Medulla oblongata (tissue), 1 donor: ENCODE measurements at regions not wholly inside any gene's neighbourhood (a gene's known extent, or its start where the extent isn't known, plus 50 kb on each side); places are given as distances from the start of the nearest gene placed in this dataset.
A peak's percentile ranks its signal among the peaks of the same experiment; 100 is the strongest.
"Not testable (repeated sequence)": the region's sequence is repeated elsewhere in the genome, so short reads cannot be mapped to it uniquely, and the experiment has no call there.

Experiments used
- DNase-seq: peaks from one replicate; pipeline ENCODE4 v3.0.0-alpha.2; 2015; ENCODE audit errors: extremely low spot score

DNA sequence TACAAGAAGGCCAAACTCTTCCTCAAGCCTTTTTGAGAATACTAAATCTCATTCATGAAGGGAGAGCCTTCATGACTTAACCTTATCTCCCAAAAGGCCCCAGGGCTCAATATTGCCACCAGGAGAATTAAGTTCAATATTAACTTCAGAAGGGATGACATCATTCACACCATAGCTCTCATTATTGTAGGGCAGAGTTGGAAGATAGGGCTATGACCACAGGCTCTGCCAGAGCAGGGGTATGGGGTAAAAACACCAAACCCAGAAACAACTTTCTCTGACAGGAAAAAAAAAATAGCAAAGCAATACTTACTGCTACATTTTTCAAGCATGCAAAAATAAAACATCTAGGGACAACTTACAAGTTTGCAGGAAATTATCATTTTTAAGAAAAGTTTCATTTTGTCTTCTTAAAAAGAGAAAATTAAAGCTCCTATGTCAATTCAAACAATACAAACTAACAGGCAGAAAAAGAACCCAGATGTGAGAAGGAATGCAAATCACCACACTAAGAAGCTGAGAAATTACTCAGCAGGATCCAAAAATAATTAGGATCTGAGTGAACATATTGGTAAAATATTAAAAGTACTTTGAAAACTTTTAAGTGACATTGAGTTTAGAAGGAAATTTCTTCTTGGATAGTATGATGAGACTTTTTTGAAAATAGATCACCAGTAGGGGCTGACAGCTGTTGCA, 1156.5 kb downstream of the NCAM2 start:
- no peak for DNase-seq

DNA sequence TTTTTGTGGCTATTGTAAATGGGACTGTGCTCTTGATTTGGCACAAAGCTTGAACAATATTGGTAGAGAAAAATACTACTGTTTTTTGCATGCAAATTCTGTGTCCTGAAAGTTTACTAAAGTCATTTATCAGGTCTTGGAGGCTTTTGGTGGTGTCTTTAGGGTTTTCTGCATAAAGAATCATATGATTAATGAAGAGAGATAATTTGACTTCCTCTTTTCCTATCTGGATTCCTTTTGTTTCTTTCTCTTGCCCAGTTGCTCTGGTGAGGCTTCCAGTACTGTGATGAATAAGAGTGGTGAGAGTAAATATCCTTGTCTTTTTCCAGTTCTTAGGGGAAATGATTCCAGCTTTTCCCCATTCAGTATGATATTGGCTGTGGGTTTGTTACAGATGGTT, 1166.7 kb downstream of the NCAM2 start:
- no peak for DNase-seq

DNA sequence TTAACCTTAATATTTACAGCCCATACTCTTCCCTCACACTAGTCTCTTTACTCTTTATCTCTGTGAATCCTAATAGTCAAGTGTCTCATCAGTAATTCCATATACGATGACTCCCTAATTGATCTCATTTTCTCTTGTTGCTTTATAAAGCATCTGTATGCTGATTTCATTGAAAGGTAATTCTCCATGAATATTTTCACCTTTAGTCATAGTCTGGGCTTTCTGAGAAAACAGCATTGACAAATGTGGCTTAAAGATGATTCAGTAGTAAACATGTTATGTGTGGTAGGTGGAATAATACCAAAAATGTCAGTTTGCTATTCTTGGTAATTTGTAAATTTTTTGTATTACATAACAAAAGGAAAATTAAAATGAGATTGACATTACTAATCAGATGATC, 1176.5 kb downstream of the NCAM2 start:
- DNase-seq = no peak

DNA sequence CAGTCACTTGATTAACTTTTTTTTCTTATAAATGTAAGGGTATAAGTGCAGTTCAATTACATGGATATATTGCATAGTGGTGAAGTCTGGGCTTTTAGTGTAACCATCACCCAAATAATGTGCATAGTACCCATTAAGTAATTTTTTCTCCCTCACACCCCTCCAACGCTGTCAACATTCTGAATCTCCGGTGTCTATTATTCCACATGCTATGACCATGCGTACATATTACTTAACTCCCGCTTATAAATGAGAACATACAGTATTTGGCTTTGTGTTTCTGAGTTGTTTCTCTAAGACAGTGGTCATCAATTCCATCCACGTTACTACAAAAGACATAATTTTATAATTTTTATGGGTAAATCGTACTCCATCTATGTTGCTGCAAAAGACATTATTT, 1191.1 kb downstream of the NCAM2 start:
- DNase-seq = no peak

DNA sequence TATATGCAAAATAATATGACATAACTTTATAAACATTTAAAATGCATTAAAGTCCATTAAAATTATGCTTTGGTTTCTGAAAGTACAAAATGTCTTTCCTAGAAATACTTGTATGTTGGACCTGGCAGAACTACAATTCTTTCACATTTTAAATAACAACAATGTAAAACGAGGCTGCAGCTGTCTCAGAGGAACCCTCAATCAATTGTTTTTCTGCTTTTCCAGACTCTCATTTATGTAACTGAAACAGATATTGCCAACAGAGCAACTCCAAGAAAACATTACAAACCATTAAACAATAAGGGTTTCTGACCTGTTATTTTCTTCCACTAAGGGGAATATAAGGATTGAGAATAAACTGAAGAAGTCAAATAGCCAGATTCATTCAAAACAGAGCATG, 1193.4 kb downstream of the NCAM2 start:
- DNase-seq = no peak

DNA sequence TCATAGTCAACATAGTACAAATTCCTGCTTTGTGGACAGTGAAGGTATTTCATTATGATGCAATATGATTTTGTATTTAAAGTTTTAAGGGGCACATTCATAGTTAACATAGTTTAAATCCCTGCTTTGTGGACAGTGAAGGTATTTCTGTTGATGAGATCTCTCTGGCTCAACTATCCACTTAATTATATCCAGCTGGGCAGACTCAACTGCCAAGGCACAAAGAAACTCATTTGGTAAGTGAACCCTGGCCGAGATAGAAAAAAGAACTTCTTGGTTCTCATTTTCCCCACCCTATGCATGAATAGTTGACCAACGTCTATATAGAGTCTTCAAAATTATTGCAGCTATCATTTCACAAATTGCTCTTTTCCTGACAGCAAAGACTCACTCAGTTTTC, 1194.6 kb downstream of the NCAM2 start:
- DNase-seq = no peak

DNA sequence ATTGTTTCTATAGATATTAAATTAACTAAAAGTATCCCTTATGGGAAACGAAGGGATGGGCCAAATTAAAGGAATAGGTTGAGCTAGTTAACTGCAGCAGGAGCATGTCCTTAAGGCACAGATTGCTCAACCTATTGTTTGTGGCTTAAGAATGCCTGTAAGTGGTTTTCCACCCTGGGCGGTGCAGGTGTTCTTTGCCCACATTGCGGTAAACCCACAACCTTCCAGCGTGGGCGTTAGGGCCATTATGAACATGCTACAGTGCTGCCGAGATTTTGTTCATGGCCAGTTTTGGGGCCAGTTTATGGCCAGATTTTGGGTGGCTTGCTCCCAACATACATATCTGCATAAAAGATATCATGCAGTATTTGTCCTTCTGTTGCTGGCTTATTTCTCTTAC, 1196.8 kb downstream of the NCAM2 start:
- DNase-seq = not testable (repeated sequence)

DNA sequence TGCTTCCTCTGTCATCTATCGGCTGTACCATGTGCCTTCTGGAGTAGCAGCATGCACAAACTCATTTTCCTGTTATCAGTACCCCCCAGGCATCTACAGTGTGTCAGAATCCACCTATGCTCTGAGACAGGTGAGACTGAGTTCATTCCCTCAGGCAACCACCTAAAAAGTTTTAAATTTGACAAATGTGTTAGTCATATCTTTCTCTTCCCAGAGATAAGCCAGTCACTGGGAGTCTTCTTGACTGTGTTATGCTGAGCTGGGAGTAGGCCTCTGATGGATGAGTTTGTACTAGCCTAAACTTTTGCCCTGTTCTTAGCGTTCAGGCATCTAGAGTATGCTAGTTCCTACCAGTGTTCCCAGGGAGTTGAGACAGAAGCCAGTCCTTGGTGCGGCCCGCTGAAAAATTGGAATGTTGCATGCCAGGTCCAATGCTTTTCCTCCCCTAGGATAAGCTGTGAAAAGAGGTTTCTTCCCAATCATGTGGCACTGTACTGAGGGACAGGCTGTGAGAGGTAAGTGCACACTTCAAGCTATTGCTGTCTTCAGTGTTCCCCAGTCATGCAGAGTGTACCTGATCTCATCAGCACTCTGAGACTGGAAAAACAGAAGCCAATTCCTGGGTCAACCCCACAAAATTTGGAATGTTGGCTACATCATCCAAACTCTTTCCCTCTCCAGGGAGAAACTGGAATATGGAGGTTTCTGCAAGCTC, 1202.3 kb downstream of the NCAM2 start:
- no peak for DNase-seq

DNA sequence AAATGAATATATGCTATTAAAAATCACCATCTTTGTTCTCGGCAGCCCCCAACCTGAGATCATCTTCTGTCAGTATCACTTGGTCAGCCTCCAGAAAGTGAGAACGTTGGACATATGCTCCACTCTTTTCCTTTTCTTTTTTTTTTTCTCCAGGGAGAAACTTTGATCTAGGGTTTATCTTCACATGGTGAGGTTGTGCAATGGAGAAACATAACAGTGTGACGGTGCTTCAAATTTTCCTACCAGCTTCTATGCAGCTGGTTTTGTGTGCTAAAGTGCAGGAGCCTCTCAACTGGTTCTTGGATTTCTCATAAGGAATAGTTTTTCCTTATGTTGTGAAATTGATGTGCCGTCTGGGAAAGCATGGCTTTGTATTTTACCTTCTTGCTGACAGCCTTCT, 1202.9 kb downstream of the NCAM2 start:
- DNase-seq = no peak

DNA sequence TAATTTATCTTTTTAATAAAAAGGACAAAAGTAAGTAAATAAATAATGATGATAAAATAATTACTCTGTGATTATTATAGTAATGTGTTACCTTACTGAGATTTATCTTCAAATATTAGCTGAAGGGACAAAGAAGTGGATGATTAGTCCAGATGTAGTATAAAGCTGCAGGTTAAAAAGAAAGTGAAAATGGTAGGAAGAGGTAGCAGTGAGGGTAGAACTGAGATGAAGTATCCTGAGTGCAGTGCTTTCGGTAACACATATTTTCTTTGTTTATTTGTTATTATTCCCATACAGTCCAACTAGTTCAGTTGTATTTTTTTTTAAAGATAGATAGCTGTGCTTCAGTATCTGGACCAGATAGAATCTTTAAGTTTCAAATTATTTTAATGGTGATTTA, 1203.5 kb downstream of the NCAM2 start:
- DNase-seq = no peak

DNA sequence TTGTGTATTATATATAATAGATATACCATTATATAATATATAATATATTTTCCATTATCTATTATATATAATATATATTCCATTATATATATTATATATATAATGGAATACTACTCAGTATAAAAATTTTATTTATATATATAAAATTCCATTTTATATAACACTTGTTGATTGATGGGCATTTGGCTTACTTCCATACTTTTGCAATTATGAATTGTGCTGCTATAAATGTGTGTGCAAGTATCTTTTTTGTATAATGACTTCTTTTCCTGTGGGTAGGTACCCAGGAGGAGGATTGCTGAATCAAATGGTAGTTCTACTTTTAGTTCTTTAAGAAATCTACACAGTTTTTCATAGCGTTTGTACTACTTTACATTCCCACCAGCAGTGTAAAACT, 1211.1 kb downstream of the NCAM2 start:
- no peak for DNase-seq

DNA sequence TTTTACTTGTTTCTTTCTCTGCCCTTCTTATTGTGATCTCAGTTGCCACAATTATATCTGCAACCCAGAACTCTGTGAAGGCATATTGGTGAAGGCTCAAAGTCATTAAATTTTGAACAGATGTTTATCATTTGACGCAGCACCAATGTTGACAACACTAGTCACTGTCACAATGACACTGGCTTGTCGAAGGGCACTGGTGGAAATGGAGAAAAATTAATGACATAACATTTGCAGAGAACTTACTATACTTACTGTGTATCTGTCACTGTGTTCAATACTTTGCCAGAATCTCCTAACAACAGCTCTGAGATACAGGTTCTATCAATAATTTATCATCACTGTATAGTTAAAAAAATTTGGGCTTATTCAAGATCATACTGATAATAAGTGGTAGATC, 1213.7 kb downstream of the NCAM2 start:
- no peak for DNase-seq

DNA sequence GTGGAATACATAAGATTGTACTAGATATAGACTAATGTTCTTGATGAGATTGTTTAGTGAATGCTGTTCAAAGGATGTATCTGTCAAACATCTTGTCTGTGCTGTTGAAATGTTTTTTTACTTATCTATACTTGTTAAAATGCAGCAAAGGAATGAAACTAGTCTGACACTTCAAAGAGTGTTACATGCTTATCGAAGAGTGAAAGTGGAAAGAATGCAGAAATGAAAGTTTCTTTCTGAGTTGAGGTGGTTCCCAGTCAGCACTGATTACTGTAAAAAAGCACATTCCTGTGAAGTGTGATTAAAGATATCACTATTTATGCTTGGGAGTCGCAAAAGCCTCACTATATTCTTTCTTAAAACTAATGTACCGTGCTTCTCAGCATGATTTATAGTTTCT, 1225.2 kb downstream of the NCAM2 start:
- DNase-seq = no peak

DNA sequence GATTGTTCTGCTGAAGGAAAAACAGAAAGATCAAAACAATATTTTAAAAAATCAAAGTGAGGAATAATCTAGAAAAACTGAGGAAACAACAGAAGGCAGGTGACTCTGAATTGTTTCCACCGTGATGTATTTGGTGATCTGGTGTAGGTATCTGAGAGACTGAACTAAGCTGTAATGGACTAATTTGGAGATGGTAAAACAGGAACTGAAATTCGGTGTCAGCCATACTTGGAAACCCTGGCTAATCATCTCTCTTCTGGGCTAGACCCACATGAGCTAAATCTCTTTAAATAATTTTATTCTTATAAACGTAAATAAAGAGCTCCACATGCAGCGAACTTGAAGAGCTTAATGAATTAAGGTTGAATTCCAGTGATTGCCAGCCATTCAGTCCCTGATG, 1226.1 kb downstream of the NCAM2 start:
- DNase-seq = no peak

DNA sequence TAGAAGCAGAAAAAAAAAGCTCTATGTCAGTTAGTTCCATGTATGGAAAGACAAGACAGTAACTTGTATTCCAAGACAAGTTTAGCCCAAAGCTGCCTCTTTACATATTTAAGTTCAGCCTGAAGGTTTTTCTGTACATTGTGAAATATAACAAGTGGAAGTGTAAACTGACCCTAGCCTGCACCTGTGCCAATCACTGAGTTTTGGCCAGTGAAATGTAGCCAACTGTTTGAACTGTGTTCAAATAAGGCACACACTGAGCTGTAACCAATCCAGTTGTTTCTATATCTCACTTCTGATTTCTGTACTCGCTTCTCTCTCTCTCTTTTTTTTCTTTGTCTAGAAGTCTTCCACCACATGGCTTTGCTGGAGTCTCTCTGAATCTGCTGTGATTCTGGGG, 1227.1 kb downstream of the NCAM2 start:
- DNase-seq = no peak

DNA sequence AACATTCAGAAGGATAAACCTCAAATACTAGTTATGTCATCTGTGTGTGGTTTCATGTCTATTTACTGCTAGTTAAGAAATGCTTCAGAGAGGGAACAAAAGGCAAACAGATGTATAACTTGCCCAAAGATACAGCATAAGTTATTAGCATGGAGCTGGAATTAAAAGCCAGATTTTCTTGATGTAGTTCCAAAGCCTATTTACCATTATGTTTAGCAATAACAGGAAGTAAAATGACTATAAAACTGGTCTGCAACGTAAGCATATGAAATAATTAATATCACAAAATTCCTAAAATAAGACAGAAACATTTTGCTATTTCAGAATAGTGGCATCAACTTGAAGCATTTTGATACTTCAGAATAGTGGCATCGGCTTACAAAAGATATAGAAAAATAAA, 1232.8 kb downstream of the NCAM2 start:
- DNase-seq = no peak

DNA sequence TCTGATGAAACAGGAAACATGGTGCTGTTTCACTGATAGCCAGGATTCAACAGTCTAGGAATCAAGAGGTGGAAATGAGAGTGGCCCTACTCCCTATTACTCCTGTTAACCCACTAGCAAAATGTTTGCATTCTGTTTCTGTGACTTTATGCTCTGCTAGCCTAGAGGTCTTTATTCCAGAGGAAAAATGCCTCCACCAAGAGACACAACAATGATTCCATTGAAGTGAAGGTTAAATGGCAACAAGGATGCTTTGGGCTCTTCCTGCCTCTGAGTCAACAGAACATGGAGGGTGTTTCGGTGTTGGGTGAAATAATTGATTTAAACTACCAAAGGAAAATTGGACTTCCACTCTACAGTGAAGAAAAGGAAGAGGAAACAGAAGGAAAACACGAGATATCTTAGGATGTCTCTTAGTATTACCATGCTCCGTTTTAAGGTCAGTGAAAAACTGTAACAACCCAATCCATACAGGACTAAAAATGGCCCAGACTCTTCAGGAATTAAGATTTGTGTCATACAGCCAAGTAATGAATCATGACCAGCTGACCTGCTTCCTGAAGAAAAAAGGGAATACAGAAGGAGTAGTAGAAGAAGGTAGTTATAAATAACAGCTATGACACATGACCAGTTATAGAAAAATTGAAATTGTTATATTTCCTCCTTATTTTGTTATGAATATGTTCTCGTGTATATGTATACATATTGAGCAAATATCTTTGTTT, 1237.8 kb downstream of the NCAM2 start:
- DNase-seq = no peak

DNA sequence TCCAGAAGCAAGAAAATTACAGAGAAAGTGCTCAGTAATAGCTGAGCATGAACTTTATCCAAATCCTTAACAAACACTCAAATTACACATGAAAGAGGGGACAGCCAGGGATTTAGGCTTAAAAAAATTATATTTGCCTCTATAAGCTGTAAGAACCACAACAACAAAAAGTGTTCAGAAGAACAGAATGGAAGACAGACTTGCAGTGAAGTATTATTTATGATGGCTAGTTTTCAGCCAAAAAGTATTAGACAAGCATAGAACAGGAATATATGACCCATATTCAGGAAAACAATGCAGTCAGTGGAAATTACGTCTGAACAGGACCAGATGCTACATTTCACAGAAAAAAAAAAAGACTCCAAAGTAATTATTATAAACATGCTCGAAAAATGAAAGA, 1246.3 kb downstream of the NCAM2 start:
- DNase-seq = no peak

DNA sequence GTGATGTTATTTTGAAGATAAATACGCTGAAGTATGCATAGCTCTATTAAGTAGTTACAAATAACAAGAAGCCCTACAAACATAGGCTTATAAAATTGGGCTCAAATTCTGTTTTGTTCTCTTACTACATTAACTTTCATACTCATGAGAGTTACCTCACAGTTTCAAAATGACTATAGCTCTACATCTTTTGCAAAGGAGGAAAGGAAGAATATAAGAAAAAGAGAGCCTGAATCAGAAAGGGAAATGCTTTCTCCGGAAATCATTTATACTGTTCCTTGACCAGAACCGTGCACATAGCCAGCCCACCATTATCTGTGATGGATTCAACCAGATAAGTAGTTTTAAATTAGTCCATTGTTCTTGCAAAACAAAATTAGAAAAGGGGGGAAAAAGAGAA, 1252.1 kb downstream of the NCAM2 start:
- no peak for DNase-seq

DNA sequence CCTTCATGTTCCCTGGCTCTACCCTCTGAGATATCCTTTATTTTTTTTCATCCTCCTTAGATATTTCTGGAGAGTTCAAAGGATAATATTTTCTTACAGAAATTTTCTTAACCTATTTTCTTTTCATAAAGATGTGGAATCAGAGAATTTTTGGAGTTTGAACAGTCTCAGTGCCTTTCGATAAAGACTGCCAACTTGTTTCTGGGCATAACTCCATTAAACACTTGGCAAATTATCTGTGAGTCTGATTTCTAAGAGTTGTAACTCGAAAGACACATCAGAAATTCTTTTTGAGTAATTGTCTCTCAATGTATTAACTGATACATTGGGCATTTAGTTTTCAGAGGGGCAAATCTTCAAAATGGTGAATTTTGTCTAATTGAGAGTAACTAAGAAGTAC, 1255.6 kb downstream of the NCAM2 start:
- DNase-seq = peak; percentile 12

DNA sequence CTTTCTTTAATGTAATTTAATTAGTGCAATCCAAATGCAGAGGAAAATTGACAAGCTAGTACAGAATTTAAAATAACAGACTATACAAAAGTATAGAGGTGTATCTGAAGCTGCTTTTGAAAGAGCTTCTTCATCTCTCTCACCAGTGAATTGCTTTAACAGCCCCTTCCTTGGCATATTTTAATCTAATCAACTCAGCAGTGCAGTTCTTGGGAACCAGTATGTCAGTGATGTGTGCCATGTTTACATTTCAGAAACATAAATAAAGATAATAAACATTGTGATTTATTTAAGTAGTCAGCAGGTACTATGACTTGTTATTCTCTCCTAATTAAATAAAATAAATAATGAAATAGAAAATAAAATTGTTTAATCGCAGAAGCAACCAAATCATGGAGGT, 1260.6 kb downstream of the NCAM2 start:
- no peak for DNase-seq

DNA sequence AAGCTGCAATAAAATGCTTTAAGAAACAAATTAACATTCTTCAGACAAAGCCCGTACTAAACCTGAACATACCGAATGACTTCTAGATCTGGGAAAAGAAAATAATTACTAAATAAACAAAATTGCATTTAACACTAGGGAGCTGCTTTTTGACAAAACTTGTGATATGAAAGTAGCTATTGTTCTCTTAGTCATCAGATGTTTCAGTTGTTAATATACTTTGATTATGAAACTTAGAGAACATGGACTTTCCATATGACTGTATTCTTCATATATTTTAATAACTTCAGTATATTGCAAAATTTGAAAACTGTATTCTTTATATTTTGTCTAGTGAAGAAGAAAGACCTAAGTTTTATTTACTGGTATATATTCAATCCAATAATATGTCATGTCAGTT, 1262.1 kb downstream of the NCAM2 start:
- no peak for DNase-seq

DNA sequence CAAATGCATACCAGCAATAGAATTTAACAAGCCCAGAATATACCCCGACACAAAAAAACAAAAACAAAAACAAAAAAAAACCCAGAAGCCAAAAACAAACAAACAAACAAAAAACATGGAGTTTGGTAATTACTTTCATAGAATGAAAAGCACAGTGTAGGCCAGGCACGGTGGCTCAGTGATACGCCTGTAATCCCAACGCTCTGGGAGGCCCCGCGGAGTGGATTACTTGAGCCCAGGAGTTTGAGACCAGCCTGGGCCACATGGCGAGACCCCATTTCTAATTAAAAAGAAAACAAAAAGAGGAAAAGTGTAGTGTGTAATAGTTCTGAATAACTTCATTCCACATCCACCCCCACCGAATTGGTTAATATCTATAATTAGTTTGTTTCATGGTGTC, 1265.7 kb downstream of the NCAM2 start:
- no peak for DNase-seq
